GM19397 (cell line): ENCODE measurements at regions not wholly inside any gene's neighbourhood (a gene's known extent, or its start where the extent isn't known, plus 50 kb on each side); places are given as distances from the start of the nearest gene placed in this dataset.

Experiments
- ATAC-seq: cut with Tn5 transposase; IDR thresholded peaks from one replicate; pipeline ENCODE4 v1.9.1; 2021; ENCODE audit warnings: mild to moderate bottlenecking, moderate library complexity; ENCODE audit not compliant: unreplicated experiment

DNA sequence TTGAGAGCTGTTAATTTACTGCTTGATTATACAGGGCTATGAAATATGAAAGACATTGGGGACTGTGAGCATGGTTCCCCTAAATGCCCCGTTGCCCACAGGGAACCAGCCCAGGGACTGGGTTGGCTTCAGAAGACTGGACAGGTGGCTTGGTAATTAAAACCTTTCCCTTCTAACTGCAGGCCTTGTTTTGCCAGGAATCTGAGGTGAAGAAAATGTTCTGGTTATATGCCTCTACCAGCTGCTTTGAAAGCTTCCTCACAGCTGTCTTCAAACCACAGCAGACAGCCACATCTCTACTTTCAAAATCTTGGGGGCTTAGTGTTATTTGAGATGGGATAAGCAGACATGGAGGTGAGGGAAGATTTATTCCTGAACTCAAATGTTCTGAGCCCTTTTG, 153.3 kb upstream of the SPRY4 start:
- ATAC-seq, result no peak

- no peak for ATAC-seq
These were observed 150.3 kb upstream of the SPRY4 start for GRCh38 chr5:142475102-142475513.

GRCh38 chr5:142474431-142475094, 149.7 kb upstream of the SPRY4 start:
- ATAC-seq, result no peak

DNA sequence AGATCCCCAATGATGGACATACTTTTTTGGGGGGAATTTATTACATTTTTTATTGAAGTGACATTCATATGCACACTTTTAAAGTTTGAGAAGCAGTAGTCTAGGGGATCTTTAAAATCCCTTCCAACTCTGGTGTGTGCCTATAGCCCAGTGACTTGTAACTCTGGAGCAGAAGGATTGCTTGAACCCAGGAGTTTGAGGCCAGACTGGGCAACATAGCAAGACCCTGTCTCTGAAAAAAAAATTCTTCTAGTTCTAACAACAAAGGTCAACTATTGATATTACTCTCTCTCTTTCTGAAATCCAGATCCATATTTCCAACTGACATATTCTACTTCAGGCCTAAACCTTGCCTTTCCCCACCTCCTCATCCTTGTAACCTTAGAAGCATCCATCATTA, 148.2 kb upstream of the SPRY4 start:
- ATAC-seq, result no peak

DNA sequence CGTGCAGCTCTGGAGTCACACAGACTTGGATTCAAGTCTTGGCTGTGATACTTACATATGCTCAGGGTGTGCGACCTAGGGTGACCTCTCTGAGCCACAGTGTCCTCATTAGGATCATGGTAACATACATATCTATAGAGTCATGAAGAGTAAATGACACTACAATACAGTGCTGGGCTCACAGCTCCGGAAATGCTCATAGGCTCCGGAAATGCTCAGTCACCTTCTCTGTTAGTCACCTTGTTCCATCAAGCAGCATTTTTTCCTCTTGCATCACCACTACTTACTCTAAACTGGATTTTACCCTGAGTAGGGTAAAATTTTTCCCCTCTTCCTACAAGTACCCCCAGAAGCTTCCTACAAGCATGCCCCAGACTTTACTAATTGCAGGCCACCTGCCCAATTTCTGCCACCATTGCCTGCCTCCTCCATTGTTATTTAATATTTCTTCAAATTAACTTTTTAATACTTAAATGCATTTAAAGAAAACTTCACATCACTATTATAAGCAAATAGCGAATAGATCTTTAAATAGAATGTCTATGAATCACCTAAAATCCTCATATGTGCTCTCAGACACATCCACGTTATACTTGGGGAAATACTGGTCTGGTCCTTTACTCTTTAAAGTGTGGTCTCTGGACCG, 147.6 kb upstream of the SPRY4 start:
- ATAC-seq, result no peak

DNA sequence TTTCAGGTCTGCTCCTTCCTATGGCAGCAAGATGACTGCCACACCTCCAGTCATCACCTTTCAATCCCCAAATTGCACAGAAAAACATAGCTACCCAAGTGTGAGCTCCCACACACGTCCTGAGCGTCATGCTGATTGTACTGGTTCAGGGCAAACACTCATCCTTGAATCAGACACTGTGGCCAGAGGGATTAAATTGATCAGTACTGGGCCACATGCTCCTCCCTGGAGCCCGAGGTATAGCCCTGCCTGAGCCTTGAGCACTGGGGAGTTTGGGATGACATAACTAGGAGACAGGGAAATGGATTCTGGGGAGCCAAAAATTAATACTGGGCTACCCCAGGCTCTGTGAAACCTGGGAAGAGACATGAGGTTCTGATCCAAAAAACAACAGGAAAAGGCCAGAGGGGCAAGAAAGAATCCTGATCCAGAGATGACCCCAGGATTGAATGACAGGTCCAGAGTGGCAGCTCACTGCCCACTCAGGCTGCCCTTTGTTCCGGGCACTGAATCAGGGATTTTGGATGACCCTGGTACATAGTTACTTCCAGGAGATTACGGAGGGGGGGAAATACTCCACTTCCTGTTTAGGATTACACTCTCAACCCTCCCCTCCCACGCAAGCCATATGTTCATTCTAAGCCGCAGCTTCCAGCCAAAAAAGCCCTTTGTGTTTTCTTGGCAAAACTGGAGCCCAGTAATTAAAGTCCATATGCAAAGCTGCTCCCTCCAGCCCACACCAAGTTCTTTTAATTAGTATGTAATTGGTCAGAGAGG, 141.6 kb upstream of the SPRY4 start:
- ATAC-seq, result no peak

DNA sequence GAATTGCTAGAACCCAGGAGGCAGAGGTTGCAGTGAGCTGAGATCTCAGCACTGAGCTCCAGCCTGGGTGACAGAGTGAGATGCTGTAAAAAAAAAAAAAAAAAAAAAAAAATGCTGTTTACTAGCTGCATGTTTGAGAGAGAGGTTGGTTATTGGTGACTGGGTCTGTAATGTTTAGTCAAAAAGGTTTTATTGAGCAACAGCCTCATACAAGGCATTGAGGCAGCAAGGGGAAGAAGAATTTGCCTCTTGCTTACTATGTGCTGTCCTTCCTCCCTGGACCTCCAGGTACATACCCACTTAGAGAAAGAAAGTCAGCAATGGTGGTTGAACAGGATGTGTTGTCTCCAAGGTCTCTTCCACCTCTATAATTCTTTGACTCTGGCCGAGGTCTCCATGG, 140.7 kb upstream of the SPRY4 start:
- no peak for ATAC-seq

DNA sequence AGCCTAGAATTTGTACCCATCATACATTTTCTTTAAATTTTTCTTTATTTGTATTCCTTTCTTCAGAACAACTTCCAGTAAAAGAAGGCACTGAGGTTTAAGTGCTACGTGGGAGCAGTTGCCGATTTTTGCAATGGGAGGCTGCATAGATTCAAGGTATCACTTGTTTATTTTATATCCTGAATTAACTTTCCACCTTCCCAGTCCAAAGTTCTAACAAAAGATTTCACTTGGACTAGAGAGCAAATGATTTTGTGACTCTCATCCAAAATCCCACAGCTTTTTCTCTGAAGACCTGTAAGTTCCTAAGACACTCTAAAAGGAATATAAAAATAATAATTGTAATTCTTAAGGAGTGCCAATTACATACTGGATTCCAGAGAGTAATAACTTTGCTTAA, 139.1 kb upstream of the SPRY4 start:
- no peak for ATAC-seq

- ATAC-seq, result no peak
These were observed 136.3 kb upstream of the SPRY4 start for GRCh38 chr5:142461028-142461590.

- ATAC-seq, result no peak
These were observed 134.4 kb upstream of the SPRY4 start for GRCh38 chr5:142459209-142459608.

- ATAC-seq, result no peak
These were observed 131.0 kb upstream of the SPRY4 start for GRCh38 chr5:142455856-142456255.

DNA sequence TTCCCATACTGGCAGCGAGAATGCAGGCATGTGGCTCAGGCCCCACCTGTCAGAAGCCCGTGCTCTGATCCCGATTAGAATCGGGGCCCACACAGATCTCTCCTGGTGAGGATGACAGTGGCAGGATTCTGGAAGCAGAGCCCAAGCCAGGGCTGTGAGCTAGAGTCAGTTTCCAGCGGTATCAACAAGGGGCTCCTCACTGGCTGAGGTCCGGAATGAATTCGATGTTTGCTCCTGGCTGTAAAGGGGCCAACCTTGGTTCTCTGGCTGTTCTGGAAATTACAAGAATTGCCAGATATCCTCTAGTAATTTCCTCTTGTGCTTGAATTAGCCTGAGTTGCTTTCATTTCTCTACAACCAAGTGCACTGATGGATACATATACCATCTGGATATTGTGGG, 129.1 kb upstream of the SPRY4 start:
- ATAC-seq, result no peak

- no peak for ATAC-seq
These were observed 125.6 kb upstream of the SPRY4 start for GRCh38 chr5:142450419-142450818.

- ATAC-seq, result no peak
These were observed 123.1 kb upstream of the SPRY4 start for GRCh38 chr5:142447887-142448286.

DNA sequence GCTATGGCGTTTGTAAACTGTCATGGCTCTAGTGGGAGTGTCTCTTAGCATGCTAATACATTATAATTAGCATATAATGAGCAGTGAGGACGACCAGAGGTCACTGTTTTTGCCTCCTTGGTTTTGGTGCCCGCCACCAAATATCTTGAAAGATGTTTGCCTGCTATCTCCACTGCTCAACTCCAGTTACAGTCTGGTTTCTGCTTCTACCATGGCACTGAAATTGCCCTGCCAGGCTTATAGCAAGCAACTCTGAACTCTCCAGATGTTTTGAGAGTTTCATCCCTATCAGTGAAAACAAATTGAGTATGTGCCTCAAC, 122.1 kb upstream of the SPRY4 start:
- ATAC-seq, result no peak

DNA sequence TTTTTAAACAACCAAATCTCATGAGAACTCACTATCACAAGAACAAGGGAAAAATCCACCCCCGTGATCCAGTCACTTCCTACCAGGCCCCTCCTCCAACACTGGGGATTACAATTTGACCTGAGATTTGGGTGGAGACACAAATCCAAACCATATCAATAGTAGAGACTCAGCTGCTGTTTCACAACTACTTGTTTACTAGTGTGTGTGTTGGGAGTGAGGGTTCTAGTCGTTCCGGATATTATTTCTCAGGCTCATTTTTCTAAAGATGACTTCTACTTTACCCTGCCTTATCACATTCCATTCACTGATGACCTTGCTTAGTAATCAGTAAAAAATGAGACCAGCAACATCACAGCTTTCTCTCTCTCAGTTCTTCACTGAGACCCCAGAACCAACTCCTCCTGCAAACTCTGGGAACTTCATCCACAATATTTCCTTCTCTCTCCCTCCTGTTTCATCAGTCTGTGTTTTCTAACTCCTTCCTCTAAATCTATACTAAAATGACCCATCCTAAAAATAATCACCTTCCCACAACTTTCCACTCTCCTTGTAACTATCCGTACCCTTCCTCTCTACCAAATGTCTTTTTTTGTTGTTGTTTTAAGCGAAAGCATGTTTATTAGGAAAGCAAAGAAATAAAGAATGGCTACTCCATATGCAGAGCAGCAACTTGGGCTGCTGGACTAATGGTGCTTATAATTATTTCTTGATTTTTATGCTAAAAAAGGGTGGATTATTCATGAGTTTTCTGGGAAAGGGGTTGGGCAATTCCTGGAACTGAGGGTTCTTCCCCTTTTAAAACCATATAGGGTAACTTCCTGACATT, 121.5 kb upstream of the SPRY4 start:
- no peak for ATAC-seq

GRCh38 chr5:142445266-142445665, 120.4 kb upstream of the SPRY4 start:
- no peak for ATAC-seq

DNA sequence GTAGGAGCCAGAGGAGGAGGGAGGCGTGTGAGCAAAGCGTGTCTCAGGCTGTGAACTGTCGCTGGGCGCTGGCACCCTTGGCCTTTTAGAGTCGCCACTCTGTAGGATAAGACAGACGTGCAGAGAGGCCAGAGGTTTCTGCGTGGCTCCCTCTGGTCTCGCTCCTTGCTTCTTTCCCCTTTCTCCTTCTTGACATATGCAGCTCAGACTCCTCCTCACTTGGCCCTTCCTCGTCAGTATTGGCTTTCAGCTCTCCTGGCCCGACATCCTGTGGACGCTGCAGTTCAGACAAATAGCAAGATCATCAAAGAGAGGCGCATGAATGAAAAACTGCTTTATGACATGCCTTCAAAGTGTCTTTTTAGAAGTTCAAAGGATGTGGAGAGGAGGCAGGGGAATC, 116.8 kb upstream of the SPRY4 start:
- no peak for ATAC-seq

DNA sequence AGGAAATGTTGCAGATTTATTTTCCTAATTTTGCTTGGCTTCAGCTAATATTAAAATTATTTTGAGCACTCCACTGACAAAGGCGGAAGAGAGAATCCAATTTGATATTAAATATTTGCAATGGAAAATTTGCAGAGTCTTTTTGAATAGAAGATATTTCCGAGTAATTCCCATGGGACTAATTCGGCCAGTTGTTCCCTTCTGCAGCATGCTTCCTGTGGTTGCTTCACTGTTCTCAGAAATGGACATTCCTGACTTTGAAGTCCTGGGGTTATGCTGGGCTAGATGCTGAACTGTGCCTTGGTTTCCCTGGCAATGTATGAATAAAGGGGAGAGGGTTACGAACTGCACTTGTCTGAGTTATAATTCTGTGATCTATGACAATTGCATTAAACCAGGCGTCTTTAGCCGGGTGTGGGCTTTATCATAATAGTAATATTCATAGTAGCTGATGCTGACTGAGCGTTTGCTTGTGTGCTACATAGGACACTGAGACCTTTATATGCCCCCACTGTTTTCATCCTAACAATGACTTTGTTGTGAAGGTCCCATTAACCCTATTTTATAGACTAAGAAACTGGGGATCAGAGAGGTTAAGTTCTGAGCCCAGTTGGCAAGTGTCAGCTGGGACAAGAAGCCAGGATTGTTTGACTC, 114.5 kb upstream of the SPRY4 start:
- no peak for ATAC-seq

GRCh38 chr5:142438573-142438972, 113.8 kb upstream of the SPRY4 start:
- no peak for ATAC-seq

DNA sequence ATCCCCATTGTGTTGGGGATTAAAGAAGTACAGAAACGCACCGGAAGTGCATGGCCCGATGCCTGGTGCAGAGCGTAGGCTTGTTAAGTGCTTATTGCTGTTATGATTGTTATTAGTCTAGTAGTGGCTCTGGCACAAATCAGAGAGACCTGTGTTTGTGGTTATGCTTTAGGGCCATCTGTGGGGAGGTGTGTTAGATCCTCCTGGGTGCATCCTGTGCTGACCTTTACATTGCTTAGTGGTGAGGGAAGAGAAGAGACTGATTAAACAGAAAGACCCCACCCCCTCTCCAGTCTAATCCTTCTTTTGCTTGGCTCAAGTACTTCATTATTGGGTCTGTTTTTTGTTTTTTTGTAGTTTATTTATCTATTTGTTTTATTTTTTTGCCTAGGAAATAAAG, 112.7 kb upstream of the SPRY4 start:
- ATAC-seq, result no peak
